ENCODE measurements at regions not wholly inside any gene's neighbourhood (a gene's known extent, or its start where the extent isn't known, plus 50 kb on each side); places are given as distances from the start of the nearest gene placed in this dataset.
"Not testable (repeated sequence)": the region's sequence is repeated elsewhere in the genome, so short reads cannot be mapped to it uniquely, and the experiment has no call there.

GRCh38 chr3:18562364-18563154 is 137.4 kb upstream of the SATB1 start:
- no peak overlapping the region for H3K4me3 ChIP-seq (ENCODE audit: low read length)
- DNase-seq (ENCODE audit: low read depth): no peak
- no peak for TF ChIP-seq CTCF (IDR thresholded peaks at IDR 0.05; ENCODE audit: insufficient read depth, low read depth, low read length, missing control alignments)

- TF ChIP-seq CTCF (IDR thresholded peaks at IDR 0.05; ENCODE audit: insufficient read depth, low read depth, low read length, missing control alignments): peak; percentile 87
- DNase-seq (ENCODE audit: low read depth): peak; percentile 58
- no peak overlapping the region for H3K4me3 ChIP-seq (ENCODE audit: low read length)
Measured at GRCh38 chr3:18559331-18559842, 134.2 kb upstream of the SATB1 start.

GRCh38 chr3:18558507-18558906 is 133.4 kb upstream of the SATB1 start:
- no peak for TF ChIP-seq CTCF (IDR thresholded peaks at IDR 0.05; ENCODE audit: insufficient read depth, low read depth, low read length, missing control alignments)
- DNase-seq (ENCODE audit: low read depth): no peak
- no peak overlapping the region for H3K4me3 ChIP-seq (ENCODE audit: low read length)

- TF ChIP-seq CTCF (IDR thresholded peaks at IDR 0.05; ENCODE audit: insufficient read depth, low read depth, low read length, missing control alignments): no peak
- H3K4me3 ChIP-seq (ENCODE audit: low read length): no peak overlapping the region
- DNase-seq (ENCODE audit: low read depth): no peak
Measured at GRCh38 chr3:18557216-18557615, 132.1 kb upstream of the SATB1 start.

GRCh38 chr3:18556503-18557135 is 131.5 kb upstream of the SATB1 start:
- DNase-seq (ENCODE audit: low read depth): peak; percentile 7
- no peak for TF ChIP-seq CTCF (IDR thresholded peaks at IDR 0.05; ENCODE audit: insufficient read depth, low read depth, low read length, missing control alignments)
- H3K4me3 ChIP-seq (ENCODE audit: low read length): no peak overlapping the region

- DNase-seq (ENCODE audit: low read depth): peak; percentile 40
- no peak overlapping the region for H3K4me3 ChIP-seq (ENCODE audit: low read length)
- no peak for TF ChIP-seq CTCF (IDR thresholded peaks at IDR 0.05; ENCODE audit: insufficient read depth, low read depth, low read length, missing control alignments)
Measured at GRCh38 chr3:18556001-18556408, 130.9 kb upstream of the SATB1 start.

- DNase-seq (ENCODE audit: low read depth); H3K4me3 ChIP-seq (ENCODE audit: low read length): not testable (repeated sequence)
Measured at GRCh38 chr3:18552579-18553105, 127.5 kb upstream of the SATB1 start.

All from epithelial cell of esophagus (primary cell).